HL-60 (cell line): ENCODE measurements at regions not wholly inside any gene's neighbourhood (a gene's known extent, or its start where the extent isn't known, plus 50 kb on each side); places are given as distances from the start of the nearest gene placed in this dataset.

Experiments
- DNase-seq, 2 experiments: peaks; one replicate each; pipeline ENCODE4 v3.0.0-alpha.2; 2010 to 2020; ENCODE audit warnings: low read depth in 1 of 2, low spot score in 1 of 2
- H3K27ac ChIP-seq: fragments of 250-450 bp; sonication (Bioruptor Pico); replicated peaks from 2 replicates; pipeline ENCODE4 v1.5.1; 2020; ENCODE audit warnings: mild to moderate bottlenecking, moderate library complexity
- H3K27me3 ChIP-seq: fragments of 250-450 bp; sonication (Bioruptor Pico); 2 replicates; pipeline ENCODE4 v1.5.1; 2021; ENCODE audit warnings: mild to moderate bottlenecking, moderate library complexity; ENCODE audit not compliant: insufficient read depth, poor library complexity, severe bottlenecking
- H3K4me3 ChIP-seq: replicated peaks from 2 replicates; pipeline ENCODE4 v1.5.1; 2011; ENCODE audit warnings: mild to moderate bottlenecking, control low read depth, low read length; ENCODE audit not compliant: insufficient read depth
- GABPA ChIP-seq: IDR thresholded peaks from 2 replicates; pipeline ENCODE4 v1.6.1; 2012; ENCODE audit warnings: low read depth
- POLR2AphosphoS5 ChIP-seq: IDR thresholded peaks from 2 replicates; pipeline ENCODE4 v1.6.1; 2012; ENCODE audit warnings: low read depth
- REST ChIP-seq: IDR thresholded peaks from 2 replicates; pipeline ENCODE4 v1.6.1; 2012; ENCODE audit warnings: low read depth; ENCODE audit not compliant: insufficient replicate concordance
- SPI1 ChIP-seq: IDR thresholded peaks from 2 replicates; pipeline ENCODE4 v1.6.1; 2012; ENCODE audit warnings: low read depth, mild to moderate bottlenecking, borderline replicate concordance
- TF ChIP-seq, protein P1 (sequence below): IDR thresholded peaks from one replicate; pipeline ENCODE4 v1.5.1; 2011; ENCODE audit warnings: low read length, control low read depth, inconsistent platforms; ENCODE audit not compliant: insufficient read depth

DNA sequence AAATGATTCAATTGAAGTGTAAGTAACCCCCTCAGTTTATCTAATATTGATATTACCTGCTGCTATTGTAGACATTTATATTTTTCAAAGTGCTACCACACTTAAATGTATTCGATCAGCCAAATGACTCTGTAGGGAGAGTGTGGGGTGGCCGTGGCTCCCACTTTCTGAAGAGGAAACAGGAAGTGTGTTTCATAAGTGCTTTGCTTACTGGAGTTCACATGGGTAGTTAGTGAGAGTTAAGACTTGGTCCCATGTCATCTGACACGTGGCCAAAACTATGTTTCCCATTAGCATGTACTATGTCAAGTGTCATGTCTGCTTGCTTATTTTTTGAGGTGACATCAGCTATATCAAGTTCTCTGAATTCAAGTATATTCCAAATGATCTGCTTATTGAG is 308.1 kb upstream of the GATB start:
- H3K27me3 ChIP-seq = no peaks in the 10 kb centered on the region
- no peak overlapping the region for H3K27ac ChIP-seq
- TF ChIP-seq GABPA (no peak), SPI1 (peak; percentile 37; the same call in 1 of the 2 replicates), REST (no peak), POLR2AphosphoS5 (no peak)
- TF ChIP-seq, protein P1, sequence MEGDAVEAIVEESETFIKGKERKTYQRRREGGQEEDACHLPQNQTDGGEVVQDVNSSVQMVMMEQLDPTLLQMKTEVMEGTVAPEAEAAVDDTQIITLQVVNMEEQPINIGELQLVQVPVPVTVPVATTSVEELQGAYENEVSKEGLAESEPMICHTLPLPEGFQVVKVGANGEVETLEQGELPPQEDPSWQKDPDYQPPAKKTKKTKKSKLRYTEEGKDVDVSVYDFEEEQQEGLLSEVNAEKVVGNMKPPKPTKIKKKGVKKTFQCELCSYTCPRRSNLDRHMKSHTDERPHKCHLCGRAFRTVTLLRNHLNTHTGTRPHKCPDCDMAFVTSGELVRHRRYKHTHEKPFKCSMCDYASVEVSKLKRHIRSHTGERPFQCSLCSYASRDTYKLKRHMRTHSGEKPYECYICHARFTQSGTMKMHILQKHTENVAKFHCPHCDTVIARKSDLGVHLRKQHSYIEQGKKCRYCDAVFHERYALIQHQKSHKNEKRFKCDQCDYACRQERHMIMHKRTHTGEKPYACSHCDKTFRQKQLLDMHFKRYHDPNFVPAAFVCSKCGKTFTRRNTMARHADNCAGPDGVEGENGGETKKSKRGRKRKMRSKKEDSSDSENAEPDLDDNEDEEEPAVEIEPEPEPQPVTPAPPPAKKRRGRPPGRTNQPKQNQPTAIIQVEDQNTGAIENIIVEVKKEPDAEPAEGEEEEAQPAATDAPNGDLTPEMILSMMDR = no peak
- no peak overlapping the region for H3K4me3 ChIP-seq
- DNase-seq = no peak

- no peak for DNase-seq
- H3K4me3 ChIP-seq = no peak overlapping the region
- no peak overlapping the region for H3K27ac ChIP-seq
- H3K27me3 ChIP-seq = no peaks in the 10 kb centered on the region
- TF ChIP-seq POLR2AphosphoS5 = no peak
- TF ChIP-seq REST = no peak
- TF ChIP-seq GABPA = no peak
- TF ChIP-seq, protein P1 = no peak
- no peak for TF ChIP-seq SPI1
Measured at GRCh38 chr4:152065545-152065944, 304.7 kb upstream of the GATB start.

- Histone ChIP-seq H3K27ac (no peak overlapping the region), H3K4me3 (no peak overlapping the region), H3K27me3 (no peaks in the 10 kb centered on the region)
- DNase-seq = no peak
- TF ChIP-seq, protein P1 = no peak
- TF ChIP-seq GABPA (no peak), REST (no peak), SPI1 (no peak), POLR2AphosphoS5 (no peak)
Measured at GRCh38 chr4:152064753-152065152, 303.9 kb upstream of the GATB start.
